Testis (tissue), 2 donors: ENCODE measurements at regions not wholly inside any gene's neighbourhood (a gene's known extent, or its start where the extent isn't known, plus 50 kb on each side); places are given as distances from the start of the nearest gene placed in this dataset.

Source experiments
- DNase-seq: peaks from one replicate; pipeline ENCODE4 v3.0.0-alpha.2; 2019
- H3K27ac ChIP-seq, 2 donors: fragments of 200-600 bp; sonication (generic); one replicate each; pipeline ENCODE4 v1.5.1; 2019
- H3K27me3 ChIP-seq: fragments of 200-600 bp; sonication (generic); one replicate; pipeline ENCODE4 v1.5.1; 2019
- H3K36me3 ChIP-seq: fragments of 200-600 bp; sonication (generic); one replicate; pipeline ENCODE4 v1.5.1; 2017; ENCODE audit warnings: low read depth; ENCODE audit errors: missing control alignments
- H3K4me1 ChIP-seq: fragments of 200-600 bp; sonication (generic); one replicate; pipeline ENCODE4 v1.5.1; 2019
- H3K4me3 ChIP-seq, 2 donors: fragments of 200-600 bp; sonication (generic); one replicate each; pipeline ENCODE4 v1.5.1; 2017 to 2019
- H3K9me3 ChIP-seq: fragments of 200-600 bp; sonication (generic); one replicate; pipeline ENCODE4 v1.5.1; 2017
- CTCF ChIP-seq, 3 experiments: fragments of 450-650 bp in 2 of 3; fragments of 200-600 bp in 1 of 3; sonication (generic) in 1 of 3; IDR thresholded peaks; one replicate each; pipeline ENCODE4 v1.5.1; 2016 to 2019; ENCODE audit warnings: antibody characterized with exemption in 3 of 3, mild to moderate bottlenecking in 2 of 3, moderate library complexity in 1 of 3
- POLR2A ChIP-seq: fragments of 450-650 bp; IDR thresholded peaks from one replicate; pipeline ENCODE4 v1.6.1; 2017; ENCODE audit warnings: antibody characterized with exemption, mild to moderate bottlenecking, moderate library complexity
- WGBS, 2 donors: methylation state at CpG; one replicate each; pipeline ENCODE4 v1.1.5; 2018; 5-methylcytosine and 5-hydroxymethylcytosine counted together
- intact Hi-C: fragments of 100-400 bp; cut with DNase I; formaldehyde crosslinking; loops from one replicate; pipeline ENCODE4 v1.15.1; 2023; ENCODE audit warnings: low total_unique reads

- 82 to 90% methylated on average over 4 to 5 of the region's 5 CpGs for WGBS, 2 donors
- no peaks in the 10 kb centered on the region for H3K36me3 ChIP-seq
- no peak overlapping the region for H3K4me3 ChIP-seq
Measured at GRCh38 chrX:39356119-39356807, 555.0 kb downstream of the MID1IP1 start.

GRCh38 chrX:39360101-39360500 is 558.8 kb downstream of the MID1IP1 start:
- WGBS, 2 donors: 41 to 72% methylated on average over 1 of the region's 1 CpG
- DNase-seq: no peak
- intact Hi-C loops: no loop called here
- no peaks in the 10 kb centered on the region for H3K9me3 ChIP-seq
- no peak overlapping the region for H3K4me3 ChIP-seq
- H3K36me3 ChIP-seq: no peaks in the 10 kb centered on the region
- no peaks in the 10 kb centered on the region for H3K27me3 ChIP-seq
- no peak for TF ChIP-seq CTCF (IDR thresholded peaks at IDR 0.05)
- no peak overlapping the region for H3K27ac ChIP-seq
- no peaks in the 10 kb centered on the region for H3K4me1 ChIP-seq

More at GRCh38 chrX:39356119-39356807, 555.0 kb downstream of the MID1IP1 start:
- H3K4me1 ChIP-seq: no peaks in the 10 kb centered on the region
- no peak overlapping the region for H3K27ac ChIP-seq
- no peaks in the 10 kb centered on the region for H3K27me3 ChIP-seq
- no peak for TF ChIP-seq POLR2A
- TF ChIP-seq CTCF (IDR thresholded peaks at IDR 0.05): no peak
- no peaks in the 10 kb centered on the region for H3K9me3 ChIP-seq
- no peak for DNase-seq
- intact Hi-C loops: no loop called here

- Histone ChIP-seq H3K4me1 (no peaks in the 10 kb centered on the region), H3K27ac (no peak overlapping the region), H3K9me3 (no peaks in the 10 kb centered on the region), H3K4me3 (no peak overlapping the region), H3K27me3 (no peaks in the 10 kb centered on the region), H3K36me3 (no peaks in the 10 kb centered on the region)
- intact Hi-C loops: no loop called here
- no peak for DNase-seq
- TF ChIP-seq POLR2A (no peak), CTCF (IDR thresholded peaks at IDR 0.05) (no peak)
Measured at GRCh38 chrX:39361736-39362135, 560.5 kb downstream of the MID1IP1 start.

- WGBS, 2 donors: 70 to 71% methylated on average over 4 to 5 of the region's 5 CpGs
- no peaks in the 10 kb centered on the region for H3K36me3 ChIP-seq
- no peak for DNase-seq
- no peaks in the 10 kb centered on the region for H3K9me3 ChIP-seq
- intact Hi-C loops: no loop called here
- no peak overlapping the region for H3K27ac ChIP-seq
- H3K27me3 ChIP-seq: no peaks in the 10 kb centered on the region
- TF ChIP-seq CTCF (IDR thresholded peaks at IDR 0.05) (no peak), POLR2A (no peak)
- H3K4me1 ChIP-seq: no peaks in the 10 kb centered on the region
- H3K4me3 ChIP-seq: no peak overlapping the region
Measured at GRCh38 chrX:39367416-39367815, 566.2 kb downstream of the MID1IP1 start.

GRCh38 chrX:39372115-39372514 is 570.9 kb downstream of the MID1IP1 start:
- Histone ChIP-seq H3K9me3 (no peaks in the 10 kb centered on the region), H3K27ac (no peak overlapping the region), H3K36me3 (no peaks in the 10 kb centered on the region), H3K4me3 (no peak overlapping the region), H3K4me1 (no peaks in the 10 kb centered on the region), H3K27me3 (no peaks in the 10 kb centered on the region)
- WGBS, 2 donors: 56 to 59% methylated on average over 3 of the region's 3 CpGs
- intact Hi-C loops: no loop called here
- TF ChIP-seq POLR2A (no peak), CTCF (IDR thresholded peaks at IDR 0.05) (no peak)
- DNase-seq: no peak
